B cell (primary cell): ENCODE measurements at regions not wholly inside any gene's neighbourhood (a gene's known extent, or its start where the extent isn't known, plus 50 kb on each side); places are given as distances from the start of the nearest gene placed in this dataset.

Experiments
- ATAC-seq: fragments of 200-7000 bp; cut with Tn5 transposase; one replicate; pipeline ENCODE4 v1.10.0; 2021; ENCODE audit warnings: low read depth, mild to moderate bottlenecking, moderate number of reproducible peaks, moderate library complexity
- CTCF ChIA-PET: fragments of 350-600 bp; sonication (Branson Sonifier 250); formaldehyde crosslinking; loops from one replicate; lab custom pipeline; 2021; ENCODE audit warnings: antibody characterized with exemption, inconsistent platforms; lab: Charles Lee
- POLR2A ChIA-PET: fragments of 350-600 bp; sonication (Branson Sonifier 250); formaldehyde crosslinking; loops from one replicate; lab custom pipeline; 2021; ENCODE audit warnings: antibody characterized with exemption; lab: Charles Lee
- DNase-seq: peaks from one replicate; pipeline ENCODE4 v3.0.0; 2013
- H2AFZ ChIP-seq: 2 replicates; pipeline ENCODE4 v1.6.1; 2012; ENCODE audit warnings: mild to moderate bottlenecking, low read depth, low read length; ENCODE audit not compliant: insufficient read depth, poor library complexity, severe bottlenecking
- H3K27ac ChIP-seq, 2 donors: 1 replicate in 1 of 2; 2 replicates in 1 of 2; pipeline ENCODE4 v1.5.1; 2012 to 2013; ENCODE audit warnings: low read length in 2 of 2, mild to moderate bottlenecking in 2 of 2, moderate library complexity in 1 of 2
- H3K27me3 ChIP-seq, 4 experiments: fragments of 200-600 bp in 1 of 4; sonication (generic) in 1 of 4; replicated peaks in 1 of 4; 1 replicate in 2 of 4; 2 replicates in 2 of 4; pipeline versions ENCODE4 v1.6.1 to v1.7.0; 2013 to 2016; ENCODE audit warnings: low read length in 3 of 4, mild to moderate bottlenecking in 2 of 4, mixed read lengths in 1 of 4, moderate library complexity in 1 of 4; ENCODE audit not compliant: insufficient read depth in 4 of 4, control insufficient read depth in 3 of 4; ENCODE audit errors: control extremely low read depth in 1 of 4
- H3K36me3 ChIP-seq, 2 experiments: replicated peaks in 1 of 2; 1 replicate in 1 of 2; 2 replicates in 1 of 2; pipeline versions ENCODE4 v1.6.1 to v1.7.1; 2013; ENCODE audit warnings: low read length in 1 of 2; ENCODE audit not compliant: insufficient read depth in 2 of 2, control insufficient read depth in 1 of 2; ENCODE audit errors: control extremely low read depth in 1 of 2, extremely low read depth in 1 of 2
- H3K4me1 ChIP-seq, 2 donors: fragments of 200-600 bp in 1 of 2; sonication (generic) in 1 of 2; 1 replicate in 1 of 2; 2 replicates in 1 of 2; pipeline versions ENCODE4 v1.5.1 to v1.6.1; 2013 to 2017; ENCODE audit warnings: low read length in 2 of 2; ENCODE audit not compliant: control insufficient read depth in 2 of 2, insufficient read depth in 2 of 2
- H3K4me2 ChIP-seq: replicated peaks from 2 replicates; pipeline ENCODE3; 2012; ENCODE audit warnings: mild to moderate bottlenecking, low read depth, low read length; ENCODE audit not compliant: poor library complexity, severe bottlenecking
- H3K4me3 ChIP-seq, 5 experiments: fragments of 200-600 bp in 1 of 5; sonication (generic) in 1 of 5; 1 replicate in 3 of 5; 2 replicates in 2 of 5; pipeline versions ENCODE4 v1.5.1 to v1.7.0; 2011 to 2016; ENCODE audit warnings: low read length in 4 of 5, mild to moderate bottlenecking in 4 of 5, low read depth in 2 of 5, control low read depth in 1 of 5, moderate library complexity in 1 of 5; ENCODE audit not compliant: insufficient read depth in 1 of 5; ENCODE audit errors: control extremely low read depth in 1 of 5, extremely low read depth in 1 of 5
- H3K79me2 ChIP-seq: fragments of 200-600 bp; sonication (generic); one replicate; pipeline ENCODE4 v1.6.0; 2016; ENCODE audit warnings: low read length; ENCODE audit not compliant: control insufficient read depth, insufficient read depth
- H3K9ac ChIP-seq: fragments of 200-600 bp; sonication (generic); 2 replicates; pipeline ENCODE4 v1.6.1; 2017; ENCODE audit warnings: mild to moderate bottlenecking, low read length, moderate library complexity
- H3K9me3 ChIP-seq, 3 donors: one replicate each; pipeline versions ENCODE4 v1.6.1 to v1.7.1; 2013; ENCODE audit warnings: low read length in 2 of 3; ENCODE audit not compliant: control insufficient read depth in 2 of 3, insufficient read depth in 1 of 3; ENCODE audit errors: control extremely low read depth in 1 of 3
- H4K20me1 ChIP-seq: 2 replicates; pipeline ENCODE4 v1.6.0; 2012; ENCODE audit warnings: mild to moderate bottlenecking, low read length; ENCODE audit not compliant: insufficient read depth, control insufficient read depth, poor library complexity, severe bottlenecking
- H3K27ac Mint-ChIP-seq: one replicate; pipeline ENCODE4 v1.8.0; 2021; ENCODE audit warnings: mixed read lengths
- H3K27me3 Mint-ChIP-seq: one replicate; pipeline ENCODE4 v1.8.0; 2021; ENCODE audit warnings: mixed read lengths
- H3K4me1 Mint-ChIP-seq: one replicate; pipeline ENCODE4 v1.8.0; 2021; ENCODE audit warnings: mixed read lengths
- H3K4me3 Mint-ChIP-seq: one replicate; pipeline ENCODE4 v1.8.0; 2021; ENCODE audit warnings: mixed read lengths
- H3K9me3 Mint-ChIP-seq: one replicate; pipeline ENCODE4 v1.8.0; 2022; ENCODE audit warnings: mixed read lengths; ENCODE audit not compliant: insufficient read depth
- CTCF ChIP-seq: fragments of 200-600 bp; IDR thresholded peaks from one replicate; pipeline ENCODE4 v1.8.0; 2022; ENCODE audit warnings: antibody characterized with exemption, mild to moderate bottlenecking
- EZH2 ChIP-seq: IDR thresholded peaks from 2 replicates; pipeline ENCODE4 v1.6.1; 2012; ENCODE audit warnings: borderline replicate concordance, low read depth, mild to moderate bottlenecking, moderate library complexity, low read length; ENCODE audit not compliant: insufficient read depth, poor library complexity, severe bottlenecking
- WGBS: methylation state at CpG from one replicate; pipeline ENCODE4 v1.1.5; 2013; ENCODE audit warnings: missing lambda C conversion rate; ENCODE audit not compliant: insufficient coverage; 5-methylcytosine and 5-hydroxymethylcytosine counted together
- intact Hi-C: fragments of 100-400 bp; cut with micrococcal nuclease; formaldehyde crosslinking; loops from one replicate; pipeline ENCODE4 v1.10.0; 2022

DNA sequence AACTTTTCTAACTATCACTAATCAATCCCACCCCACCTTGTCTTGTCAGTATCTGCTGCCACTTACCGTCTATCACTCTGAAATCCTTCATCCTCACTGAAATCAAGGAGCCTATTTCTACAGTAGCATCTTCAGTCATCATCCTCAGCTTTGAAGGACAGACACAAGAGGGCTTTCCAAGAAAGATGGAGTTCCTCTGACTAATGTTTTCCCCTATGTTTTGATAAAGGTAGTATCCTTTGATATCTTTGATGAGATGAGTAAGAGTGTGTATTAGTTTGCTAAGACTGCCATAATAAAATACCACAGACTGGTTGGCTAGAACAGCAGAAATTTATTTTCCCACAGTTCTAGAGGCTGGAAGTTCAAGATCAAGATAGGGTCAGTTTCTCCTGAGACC, 101.8 kb upstream of the VAV3 start:
- TF ChIP-seq EZH2 (no peak), CTCF (no peak)
- 100% methylated on average over 1 of the region's 1 CpG for WGBS

DNA sequence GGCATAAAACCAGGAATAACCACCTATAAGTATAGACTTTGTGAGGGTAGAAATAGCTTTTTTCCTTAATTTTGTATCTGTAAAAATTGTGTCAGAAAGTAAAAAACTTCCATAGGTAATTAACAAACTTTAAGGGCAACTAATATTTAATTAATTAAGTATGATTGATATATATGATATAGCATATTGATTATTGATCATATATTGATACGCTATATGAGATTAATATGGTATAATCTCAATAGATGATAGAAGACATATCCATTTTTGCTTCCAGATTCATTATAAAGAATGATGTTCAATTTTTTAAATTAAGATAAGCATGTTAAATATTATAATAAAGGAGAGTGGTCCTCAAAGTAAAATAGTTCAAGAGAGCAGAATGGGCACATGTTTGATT, 99.3 kb upstream of the VAV3 start:
- DNase-seq (no peak), ATAC-seq (no peak)
- intact Hi-C loops = no loop called here
- TF ChIP-seq CTCF = no peak
- TF ChIP-seq EZH2 = no peak
- no peaks in the 10 kb centered on the region for H4K20me1 ChIP-seq
- CTCF ChIA-PET = no interaction called here
- no peaks in the 10 kb centered on the region for H3K27me3 Mint-ChIP-seq
- H3K4me1 Mint-ChIP-seq = peaks cover 6% of the 10 kb centered on the region
- no CpG with 5 or more reads among the region's 1 CpG for WGBS
- peaks cover 3% of the 10 kb centered on the region for H3K9me3 Mint-ChIP-seq
- no peak overlapping the region for H3K27ac Mint-ChIP-seq
- no peaks in the 10 kb centered on the region for H3K36me3 ChIP-seq
- no peaks in the 10 kb centered on the region for H3K4me1 ChIP-seq
- H3K4me3 ChIP-seq = no peak overlapping the region
- H3K4me3 Mint-ChIP-seq = no peak overlapping the region
- peaks cover 0 to 12% (median 5%) of the 10 kb centered on the region in 3 donors for H3K9me3 ChIP-seq
- H3K27ac ChIP-seq = no peak overlapping the region
- H2AFZ ChIP-seq = no peak overlapping the region
- POLR2A ChIA-PET = no interaction called here
- no peaks in the 10 kb centered on the region for H3K27me3 ChIP-seq
- H3K9ac ChIP-seq = no peak overlapping the region
- no peak overlapping the region for H3K4me2 ChIP-seq
- H3K79me2 ChIP-seq = no peaks in the 10 kb centered on the region

More for the DNA sequence above, 101.8 kb upstream of the VAV3 start:
- Mint-ChIP-seq H3K27ac (no peak overlapping the region), H3K27me3 (no peaks in the 10 kb centered on the region), H3K9me3 (peaks cover 3% of the 10 kb centered on the region), H3K4me1 (peaks cover 10% of the 10 kb centered on the region), H3K4me3 (no peak overlapping the region)
- Histone ChIP-seq H3K36me3 (no peaks in the 10 kb centered on the region), H3K4me1 (peaks cover 0 to under 1% of the 10 kb centered on the region in 2 donors), H3K4me2 (no peak overlapping the region), H3K27me3 (no peaks in the 10 kb centered on the region), H3K9me3 (peaks cover 0 to 7% (median 2%) of the 10 kb centered on the region in 3 donors), H3K4me3 (no peak overlapping the region), H3K27ac (no peak overlapping the region), H4K20me1 (no peaks in the 10 kb centered on the region), H2AFZ (no peak overlapping the region), H3K79me2 (no peaks in the 10 kb centered on the region), H3K9ac (no peak overlapping the region)
- ChIA-PET CTCF (no interaction called here), POLR2A (no interaction called here)
- ATAC-seq (no peak), DNase-seq (no peak)
- intact Hi-C loops = no loop called here
